Naive thymus-derived CD4-positive, alpha-beta T cell (primary cell): ENCODE measurements at regions not wholly inside any gene's neighbourhood (a gene's known extent, or its start where the extent isn't known, plus 50 kb on each side); places are given as distances from the start of the nearest gene placed in this dataset.

ENCODE experiments used
- ATAC-seq: fragments of 150-1000 bp; cut with Tn5 transposase; 2 replicates; pipeline ENCODE4 v1.10.0; 2021; ENCODE audit warnings: mild to moderate bottlenecking, moderate library complexity
- CTCF ChIA-PET: fragments of 350-600 bp; sonication (Branson Sonifier 250); formaldehyde crosslinking; loops from one replicate; lab custom pipeline; 2021; ENCODE audit warnings: antibody characterized with exemption; lab: Charles Lee
- POLR2A ChIA-PET: fragments of 350-600 bp; sonication (Branson Sonifier 250); formaldehyde crosslinking; loops from one replicate; lab custom pipeline; 2021; ENCODE audit warnings: antibody characterized with exemption, inconsistent platforms; lab: Charles Lee
- DNase-seq, 9 donors: peaks; one replicate each; pipeline versions ENCODE4 v3.0.0 to v3.0.0-alpha.2; 2020 to 2022; ENCODE audit warnings: mixed read lengths in 1 of 9
- H3K27ac ChIP-seq: one replicate; pipeline ENCODE4 v1.7.0; 2013; ENCODE audit warnings: mild to moderate bottlenecking, low read depth, low read length, moderate library complexity
- H3K27me3 ChIP-seq, 2 donors: one replicate each; pipeline ENCODE4 v1.7.0; 2013; ENCODE audit warnings: low read length in 2 of 2, mild to moderate bottlenecking in 2 of 2, moderate library complexity in 2 of 2; ENCODE audit not compliant: control insufficient read depth in 2 of 2, insufficient read depth in 2 of 2
- H3K36me3 ChIP-seq, 3 experiments: 1 replicate in 2 of 3; 2 replicates in 1 of 3; pipeline ENCODE4 v1.7.0; 2013; ENCODE audit warnings: low read length in 3 of 3, mild to moderate bottlenecking in 3 of 3, moderate library complexity in 1 of 3; ENCODE audit not compliant: insufficient read depth in 3 of 3, control insufficient read depth in 2 of 3
- H3K4me1 ChIP-seq, 2 donors: one replicate each; pipeline ENCODE4 v1.7.0; 2013; ENCODE audit warnings: low read length in 2 of 2, mild to moderate bottlenecking in 2 of 2, moderate library complexity in 1 of 2; ENCODE audit not compliant: control insufficient read depth in 2 of 2, insufficient read depth in 2 of 2
- H3K4me3 ChIP-seq: 2 replicates; pipeline ENCODE4 v1.7.0; 2013; ENCODE audit warnings: mild to moderate bottlenecking, low read length
- H3K9me3 ChIP-seq, 3 experiments: 1 replicate in 2 of 3; 2 replicates in 1 of 3; pipeline ENCODE4 v1.7.0; 2013; ENCODE audit warnings: low read length in 3 of 3; ENCODE audit not compliant: control insufficient read depth in 2 of 3
- H3K27ac Mint-ChIP-seq, 9 donors: one replicate each; pipeline ENCODE4 v1.8.0; 2020 to 2022; ENCODE audit warnings: mixed read lengths in 9 of 9, mild to moderate bottlenecking in 8 of 9, moderate library complexity in 5 of 9, inconsistent platforms in 2 of 9
- H3K27me3 Mint-ChIP-seq, 5 donors: one replicate each; pipeline ENCODE4 v1.8.0; 2021 to 2022; ENCODE audit warnings: mixed read lengths in 5 of 5, mild to moderate bottlenecking in 1 of 5
- H3K36me3 Mint-ChIP-seq, 5 donors: one replicate each; pipeline ENCODE4 v1.8.0; 2020 to 2022; ENCODE audit warnings: mixed read lengths in 5 of 5, mild to moderate bottlenecking in 3 of 5, inconsistent platforms in 1 of 5
- H3K4me1 Mint-ChIP-seq, 7 donors: one replicate each; pipeline ENCODE4 v1.8.0; 2020 to 2022; ENCODE audit warnings: mixed read lengths in 7 of 7, mild to moderate bottlenecking in 3 of 7, inconsistent platforms in 1 of 7
- H3K4me3 Mint-ChIP-seq, 10 donors: one replicate each; pipeline ENCODE4 v1.8.0; 2020 to 2022; ENCODE audit warnings: mild to moderate bottlenecking in 10 of 10, mixed read lengths in 10 of 10, moderate library complexity in 6 of 10, inconsistent platforms in 2 of 10
- H3K9me3 Mint-ChIP-seq, 11 donors: one replicate each; pipeline ENCODE4 v1.8.0; 2020 to 2022; ENCODE audit warnings: mixed read lengths in 11 of 11, mild to moderate bottlenecking in 4 of 11, inconsistent platforms in 1 of 11, moderate library complexity in 1 of 11
- intact Hi-C, 2 donors: fragments of 100-400 bp; cut with micrococcal nuclease; formaldehyde crosslinking; loops; one replicate each; pipeline ENCODE4 v1.15.1; 2023

DNA sequence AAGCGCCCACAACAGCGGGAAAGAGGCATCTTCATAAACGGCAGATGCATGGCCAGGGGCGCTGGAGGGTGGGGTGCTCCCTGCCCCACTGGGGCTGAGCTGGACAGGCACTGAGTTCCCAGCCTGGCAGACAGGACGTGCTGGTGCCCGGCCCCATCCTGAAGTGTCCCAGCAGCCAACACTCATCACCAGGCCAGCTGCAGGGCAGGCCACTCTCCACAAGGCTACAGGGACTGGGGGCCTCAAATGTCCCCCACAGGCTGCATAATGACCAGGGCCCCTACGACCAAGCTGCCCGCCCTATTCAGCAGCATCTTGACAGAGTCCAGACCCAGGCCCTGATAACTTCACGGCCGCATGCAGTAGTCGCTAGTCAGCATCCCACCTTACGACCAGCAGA lies 124.1 kb upstream of the IQSEC1 start:
- Mint-ChIP-seq H3K27me3 (peaks cover 9 to 26% (median 12%) of the 10 kb centered on the region in 5 donors), H3K36me3 (no peaks in the 10 kb centered on the region), H3K4me1 (peaks cover 4 to 12% (median 8%) of the 10 kb centered on the region in 7 donors), H3K9me3 (no peaks in the 10 kb centered on the region), H3K27ac (no peak overlapping the region), H3K4me3 (no peak overlapping the region)
- ATAC-seq (no peak), DNase-seq (no peak)
- ChIA-PET CTCF (no interaction called here), POLR2A (no interaction called here)
- Histone ChIP-seq H3K9me3 (no peaks in the 10 kb centered on the region), H3K27ac (no peak overlapping the region), H3K4me1 (no peaks in the 10 kb centered on the region), H3K4me3 (no peak overlapping the region), H3K36me3 (no peaks in the 10 kb centered on the region), H3K27me3 (no peaks in the 10 kb centered on the region)
- intact Hi-C loops: no loop called here

DNA sequence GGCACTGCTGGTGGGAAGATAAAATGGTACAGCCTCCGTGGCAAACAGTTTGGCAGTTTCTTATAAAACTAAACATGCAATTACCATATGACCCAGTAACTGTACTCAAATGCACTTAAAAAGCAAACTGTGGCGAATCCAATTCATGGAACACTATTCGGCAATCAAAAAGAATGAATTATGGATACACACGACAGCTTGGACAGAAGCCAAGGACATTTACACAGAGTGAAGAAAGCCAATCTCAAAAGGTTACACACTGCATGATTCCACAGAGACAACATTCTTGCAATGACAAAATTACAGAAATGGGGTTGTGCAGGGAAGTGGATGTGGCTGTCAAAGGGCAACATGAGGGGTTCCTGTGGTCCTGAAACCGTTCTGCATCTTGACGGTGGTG lies 122.1 kb upstream of the IQSEC1 start:
- ATAC-seq: no peak
- Histone ChIP-seq H3K4me3 (no peak overlapping the region), H3K27me3 (no peaks in the 10 kb centered on the region), H3K9me3 (no peaks in the 10 kb centered on the region), H3K27ac (no peak overlapping the region), H3K4me1 (no peaks in the 10 kb centered on the region), H3K36me3 (no peaks in the 10 kb centered on the region)
- ChIA-PET CTCF (no interaction called here), POLR2A (no interaction called here)
- peaks cover 0 to 3% (median 0%) of the 10 kb centered on the region in 5 donors for H3K36me3 Mint-ChIP-seq
- H3K4me3 Mint-ChIP-seq: no peak overlapping the region
- peaks cover 0 to 2% (median 0%) of the 10 kb centered on the region in 11 donors for H3K9me3 Mint-ChIP-seq
- intact Hi-C loops: no loop called here
- peaks cover 7 to 13% (median 10%) of the 10 kb centered on the region in 5 donors for H3K27me3 Mint-ChIP-seq
- peaks cover 5 to 13% (median 12%) of the 10 kb centered on the region in 7 donors for H3K4me1 Mint-ChIP-seq
- DNase-seq: no peak
- H3K27ac Mint-ChIP-seq: peak overlapping the region in 1 of 9 donors; percentile 56

DNA sequence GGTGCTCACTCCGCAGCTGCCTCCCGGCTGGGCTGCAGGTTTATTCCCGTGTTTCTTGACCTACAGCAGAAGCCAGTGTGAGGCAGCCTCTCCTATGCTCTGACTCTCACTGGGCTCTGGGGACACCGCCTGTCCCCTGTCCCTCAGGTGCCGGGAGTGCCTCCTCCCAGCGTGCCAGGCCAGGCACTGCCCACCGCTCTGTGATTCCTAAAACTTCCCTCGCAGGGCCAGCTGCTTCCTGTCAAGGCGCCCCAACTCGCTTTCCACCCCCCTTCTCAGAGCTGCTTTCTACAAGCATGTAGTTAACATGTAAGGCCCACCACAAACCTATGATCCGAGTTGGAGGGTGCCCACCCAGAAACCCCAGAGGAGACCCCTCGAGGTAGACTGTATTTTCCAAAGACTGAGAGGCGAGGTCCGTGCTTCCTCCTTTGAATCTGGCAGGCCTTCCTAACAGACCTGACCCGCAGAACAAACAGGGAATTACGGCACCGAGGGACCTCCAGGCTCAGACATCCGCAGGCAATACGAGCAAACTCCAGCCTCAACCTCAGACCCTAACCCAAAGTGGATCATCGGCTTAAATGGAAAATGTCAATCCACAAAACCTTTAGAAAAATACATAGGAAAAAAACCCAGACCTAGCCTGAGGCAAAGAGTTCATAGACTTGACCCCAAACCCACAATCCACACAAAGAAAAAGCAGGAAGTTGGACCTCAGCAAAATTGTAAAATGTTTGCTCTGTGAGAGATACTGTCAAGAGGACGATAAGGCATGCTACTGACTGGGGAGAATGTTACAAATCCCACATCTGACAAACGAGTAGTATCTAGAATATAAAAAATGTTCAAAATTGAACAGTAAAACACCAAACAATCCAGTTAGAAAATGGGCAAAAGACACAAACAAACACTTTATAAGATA lies 121.3 kb upstream of the IQSEC1 start:
- peaks cover under 1 to 9% (median 4%) of the 10 kb centered on the region in 5 donors for H3K27me3 Mint-ChIP-seq
- no peaks in the 10 kb centered on the region for H3K36me3 ChIP-seq
- ChIA-PET CTCF (no interaction called here), POLR2A (no interaction called here)
- peaks cover 5 to 18% (median 12%) of the 10 kb centered on the region in 7 donors for H3K4me1 Mint-ChIP-seq
- DNase-seq (no peak), ATAC-seq (no peak)
- H3K9me3 Mint-ChIP-seq: peaks cover 0 to 3% (median 0%) of the 10 kb centered on the region in 11 donors
- H3K36me3 Mint-ChIP-seq: peaks cover 0 to 6% (median 3%) of the 10 kb centered on the region in 5 donors
- no peaks in the 10 kb centered on the region for H3K4me1 ChIP-seq
- H3K4me3 ChIP-seq: no peak overlapping the region
- no peaks in the 10 kb centered on the region for H3K27me3 ChIP-seq
- no peak overlapping the region for H3K4me3 Mint-ChIP-seq
- intact Hi-C loops: no loop called here
- no peak overlapping the region for H3K27ac Mint-ChIP-seq
- no peak overlapping the region for H3K27ac ChIP-seq
- H3K9me3 ChIP-seq: no peaks in the 10 kb centered on the region

DNA sequence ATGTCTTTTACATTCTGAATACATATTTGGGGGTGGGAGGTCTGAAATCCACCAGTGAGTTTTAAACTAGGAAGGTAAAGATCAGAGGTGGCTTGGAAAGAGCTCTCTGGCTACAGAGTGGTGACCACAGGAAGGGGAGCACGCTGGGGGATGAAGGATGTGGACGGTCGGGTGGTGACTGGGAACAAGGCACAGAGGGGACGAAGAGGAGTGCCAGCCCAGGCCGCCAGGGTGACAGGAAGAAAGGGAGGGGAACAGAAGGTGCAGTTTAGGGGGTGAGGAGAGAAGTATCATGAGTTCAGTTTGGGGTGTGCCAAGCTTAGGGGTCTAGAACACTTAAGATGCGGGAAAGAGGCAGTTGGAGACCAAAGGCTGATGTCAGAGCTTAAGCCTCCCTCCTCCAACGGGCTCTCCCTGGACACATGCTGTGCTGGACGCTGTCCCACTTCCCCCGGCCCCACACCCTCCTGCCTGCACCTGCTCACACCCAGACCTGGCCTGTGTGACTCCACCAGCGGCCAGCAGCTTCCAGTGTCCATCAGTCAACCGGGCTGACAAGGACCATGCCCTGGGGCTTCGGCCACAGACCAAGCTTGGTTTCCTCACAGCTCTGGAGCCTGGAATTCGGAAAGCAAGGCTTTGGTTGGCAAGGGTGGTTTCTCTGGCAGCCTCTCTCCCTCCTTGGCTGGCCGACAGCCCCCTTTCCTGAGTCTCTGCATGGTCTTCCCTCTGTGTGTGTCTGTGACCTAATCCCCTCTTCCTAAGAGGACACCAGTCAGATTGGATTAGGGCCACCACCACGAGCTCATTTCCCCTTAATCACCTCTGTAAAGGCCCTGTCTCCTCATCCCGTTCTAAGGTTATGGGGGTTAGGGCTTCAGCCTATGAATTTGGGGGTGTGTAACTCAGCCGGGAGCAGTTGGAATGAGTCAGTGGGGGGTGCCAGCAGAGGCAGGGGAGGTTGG lies 120.4 kb upstream of the IQSEC1 start:
- no peaks in the 10 kb centered on the region for H3K27me3 ChIP-seq
- H3K9me3 ChIP-seq: no peaks in the 10 kb centered on the region
- H3K36me3 ChIP-seq: no peaks in the 10 kb centered on the region
- DNase-seq (no peak), ATAC-seq (no peak)
- peaks cover 0 to 7% (median 0%) of the 10 kb centered on the region in 11 donors for H3K9me3 Mint-ChIP-seq
- ChIA-PET CTCF (no interaction called here), POLR2A (no interaction called here)
- H3K4me1 Mint-ChIP-seq: peaks cover 5 to 24% (median 17%) of the 10 kb centered on the region in 7 donors
- peaks cover 0 to 9% (median 4%) of the 10 kb centered on the region in 5 donors for H3K27me3 Mint-ChIP-seq
- H3K36me3 Mint-ChIP-seq: peaks cover 0 to 9% (median 5%) of the 10 kb centered on the region in 5 donors
- no peak overlapping the region for H3K4me3 Mint-ChIP-seq
- no peak overlapping the region for H3K4me3 ChIP-seq
- H3K27ac ChIP-seq: no peak overlapping the region
- no peaks in the 10 kb centered on the region for H3K4me1 ChIP-seq
- intact Hi-C loops: no loop called here
- H3K27ac Mint-ChIP-seq: no peak overlapping the region

DNA sequence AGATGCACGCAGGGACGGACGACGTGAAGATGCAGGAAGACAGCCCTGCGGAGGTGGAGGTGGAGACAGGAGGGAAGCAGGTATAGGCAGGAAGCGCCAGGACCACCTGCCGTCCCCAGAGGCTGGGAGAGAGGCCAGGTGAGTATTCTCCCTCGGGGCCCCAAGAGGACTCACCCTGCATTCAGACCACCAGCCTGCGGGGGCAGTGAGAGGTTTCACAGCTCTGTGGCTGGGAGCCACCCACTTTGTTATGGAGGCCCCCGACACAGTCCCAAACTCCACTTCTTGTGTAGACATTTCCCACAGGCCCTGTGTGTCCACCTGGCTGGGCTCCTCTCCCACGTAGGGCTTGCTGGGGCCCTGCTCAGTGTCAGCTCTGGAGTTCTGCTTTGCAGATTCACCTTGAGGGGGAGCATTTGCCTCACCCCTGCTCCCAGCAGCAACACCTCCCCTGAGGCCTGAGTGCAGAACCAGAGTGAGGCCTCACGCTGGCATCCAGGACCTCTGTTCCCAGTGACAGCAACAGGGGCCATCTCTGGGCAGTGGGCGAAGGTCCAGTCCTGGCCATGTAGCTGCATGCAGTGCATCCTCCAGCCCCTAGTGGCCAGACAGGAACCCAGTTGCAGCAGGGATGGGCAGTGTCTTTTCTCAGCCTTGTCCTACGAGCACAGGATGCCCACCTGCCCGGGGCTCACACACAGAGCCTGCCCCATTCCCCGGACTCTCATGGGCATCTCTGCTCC lies 119.4 kb upstream of the IQSEC1 start:
- ATAC-seq (no peak), DNase-seq (no peak)
- ChIA-PET POLR2A (no interaction called here), CTCF (no interaction called here)
- Mint-ChIP-seq H3K9me3 (peaks cover 0 to 14% (median 5%) of the 10 kb centered on the region in 11 donors), H3K27ac (no peak overlapping the region), H3K27me3 (peaks cover 3 to 11% (median 5%) of the 10 kb centered on the region in 5 donors), H3K4me3 (no peak overlapping the region), H3K36me3 (peaks cover 0 to 14% (median 9%) of the 10 kb centered on the region in 5 donors), H3K4me1 (peaks cover 5 to 24% (median 17%) of the 10 kb centered on the region in 7 donors)
- no peak overlapping the region for H3K27ac ChIP-seq
- H3K4me3 ChIP-seq: no peak overlapping the region
- no peaks in the 10 kb centered on the region for H3K4me1 ChIP-seq
- peaks cover 0 to 8% (median 0%) of the 10 kb centered on the region in 3 experiments for H3K9me3 ChIP-seq
- intact Hi-C loops: no loop called here
- H3K27me3 ChIP-seq: no peaks in the 10 kb centered on the region
- H3K36me3 ChIP-seq: peaks cover 0 to 3% (median 0%) of the 10 kb centered on the region in 3 experiments

DNA sequence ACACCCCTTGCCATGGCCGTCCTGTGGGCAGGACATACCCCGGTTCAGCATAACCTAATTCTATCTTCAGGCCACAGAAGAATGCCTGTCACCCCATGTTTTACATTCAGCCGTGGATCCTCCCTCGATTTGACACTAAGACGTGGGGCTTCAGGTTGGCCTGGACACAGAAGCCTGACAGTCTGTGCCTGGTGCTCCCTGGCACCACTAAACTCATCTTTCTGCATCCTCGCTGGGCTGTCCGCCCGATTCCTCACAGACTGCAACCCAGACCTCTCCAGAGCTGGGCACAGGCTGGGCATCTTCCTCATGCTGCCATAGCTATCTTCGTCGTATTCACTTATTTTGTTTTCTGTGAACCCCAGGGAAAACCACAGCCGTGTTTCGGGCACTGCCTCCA lies 117.8 kb upstream of the IQSEC1 start:
- Mint-ChIP-seq H3K4me3 (no peak overlapping the region), H3K36me3 (peaks cover 0 to 14% (median 9%) of the 10 kb centered on the region in 5 donors), H3K4me1 (peaks cover 0 to 24% (median 10%) of the 10 kb centered on the region in 7 donors), H3K9me3 (peaks cover 0 to 16% (median 8%) of the 10 kb centered on the region in 11 donors), H3K27ac (no peak overlapping the region), H3K27me3 (peaks cover 3 to 15% (median 5%) of the 10 kb centered on the region in 5 donors)
- no peak for DNase-seq
- CTCF ChIA-PET: no interaction called here
- Histone ChIP-seq H3K36me3 (peaks cover 0 to 3% (median 0%) of the 10 kb centered on the region in 3 experiments), H3K9me3 (peaks cover 0 to 9% (median 0%) of the 10 kb centered on the region in 3 experiments), H3K4me3 (no peak overlapping the region), H3K27me3 (no peaks in the 10 kb centered on the region), H3K27ac (no peak overlapping the region), H3K4me1 (no peaks in the 10 kb centered on the region)
- intact Hi-C loops: no loop called here
- ATAC-seq: no peak
- POLR2A ChIA-PET: no interaction called here
